Neuronal stem cell (in vitro differentiated cells): ENCODE measurements at regions not wholly inside any gene's neighbourhood (a gene's known extent, or its start where the extent isn't known, plus 50 kb on each side); places are given as distances from the start of the nearest gene placed in this dataset.

Source experiments
- DNase-seq: peaks from one replicate; pipeline ENCODE4 v3.0.0-alpha.2; 2013; ENCODE audit warnings: low spot score
- H2AFZ ChIP-seq: one replicate; pipeline ENCODE4 v1.6.1; 2013; ENCODE audit warnings: mild to moderate bottlenecking, low read length, inconsistent platforms
- H2AK5ac ChIP-seq: 2 replicates; pipeline ENCODE4 v1.6.1; 2013; ENCODE audit warnings: low read depth, mild to moderate bottlenecking, inconsistent platforms, low read length, moderate library complexity, mixed read lengths
- H2BK120ac ChIP-seq: 2 replicates; pipeline ENCODE4 v1.6.1; 2013; ENCODE audit warnings: low read depth, mild to moderate bottlenecking, inconsistent platforms, low read length, moderate library complexity, mixed read lengths
- H2BK12ac ChIP-seq: one replicate; pipeline ENCODE4 v1.6.1; 2013; ENCODE audit warnings: low read length, inconsistent platforms
- H2BK15ac ChIP-seq: 2 replicates; pipeline ENCODE4 v1.6.1; 2013; ENCODE audit warnings: mild to moderate bottlenecking, low read length, inconsistent platforms, mixed read lengths
- H2BK5ac ChIP-seq: one replicate; pipeline ENCODE4 v1.6.1; 2013; ENCODE audit warnings: inconsistent platforms, mild to moderate bottlenecking, low read length, moderate library complexity
- H3K14ac ChIP-seq: one replicate; pipeline ENCODE4 v1.6.1; 2013; ENCODE audit warnings: low read length, inconsistent platforms
- H3K18ac ChIP-seq: 2 replicates; pipeline ENCODE4 v1.6.1; 2013; ENCODE audit warnings: low read length, inconsistent platforms
- H3K23ac ChIP-seq: 2 replicates; pipeline ENCODE4 v1.6.1; 2013; ENCODE audit warnings: low read depth, mild to moderate bottlenecking, mixed read lengths, low read length, inconsistent platforms; ENCODE audit not compliant: poor library complexity
- H3K27ac ChIP-seq: replicated peaks from 3 replicates; pipeline ENCODE4 v1.5.1; 2013; ENCODE audit warnings: low read length, inconsistent platforms
- H3K27me3 ChIP-seq, 3 experiments: 2 replicates each; pipeline ENCODE4 v1.6.1; 2013; ENCODE audit warnings: low read length in 3 of 3, mild to moderate bottlenecking in 2 of 3, inconsistent platforms in 1 of 3, low read depth in 1 of 3, mixed read lengths in 1 of 3, moderate library complexity in 1 of 3; ENCODE audit not compliant: control insufficient read depth in 3 of 3, insufficient read depth in 3 of 3
- H3K36me3 ChIP-seq, 2 donors: replicated peaks in 1 of 2; 2 replicates each; pipeline ENCODE4 v1.6.1; 2013; ENCODE audit warnings: low read length in 2 of 2; ENCODE audit not compliant: control insufficient read depth in 2 of 2, insufficient read depth in 2 of 2
- H3K4ac ChIP-seq: 2 replicates; pipeline ENCODE4 v1.6.1; 2013; ENCODE audit warnings: inconsistent platforms, mild to moderate bottlenecking, low read length, moderate library complexity
- H3K4me1 ChIP-seq, 2 donors: 1 replicate in 1 of 2; 2 replicates in 1 of 2; pipeline ENCODE4 v1.6.1; 2013; ENCODE audit warnings: low read length in 2 of 2, low read depth in 1 of 2; ENCODE audit not compliant: control insufficient read depth in 2 of 2, insufficient read depth in 1 of 2
- H3K4me2 ChIP-seq: one replicate; pipeline ENCODE4 v1.6.1; 2013; ENCODE audit warnings: mild to moderate bottlenecking, low read length, inconsistent platforms; ENCODE audit not compliant: insufficient read depth, poor library complexity, severe bottlenecking
- H3K4me3 ChIP-seq, 2 donors: 2 replicates each; pipeline ENCODE4 v1.5.1; 2013; ENCODE audit warnings: low read length in 2 of 2, mild to moderate bottlenecking in 2 of 2, inconsistent platforms in 1 of 2, moderate library complexity in 1 of 2
- H3K79me1 ChIP-seq: one replicate; pipeline ENCODE4 v1.6.1; 2013; ENCODE audit warnings: low read depth, mild to moderate bottlenecking, inconsistent platforms, low read length, moderate library complexity
- H3K9ac ChIP-seq: one replicate; pipeline ENCODE4 v1.6.1; 2013; ENCODE audit warnings: mild to moderate bottlenecking, low read depth, low read length, inconsistent platforms; ENCODE audit not compliant: poor library complexity
- H3K9me3 ChIP-seq, 2 donors: replicated peaks in 1 of 2; 2 replicates each; pipeline versions ENCODE3 to v1.6.1; 2013; ENCODE audit warnings: low read length in 2 of 2, mild to moderate bottlenecking in 2 of 2, inconsistent platforms in 1 of 2, low read depth in 1 of 2, mixed read lengths in 1 of 2, moderate library complexity in 1 of 2; ENCODE audit not compliant: control insufficient read depth in 2 of 2, insufficient read depth in 1 of 2
- H4K8ac ChIP-seq: one replicate; pipeline ENCODE4 v1.6.1; 2013; ENCODE audit warnings: low read depth, mild to moderate bottlenecking, inconsistent platforms, low read length, moderate library complexity
- H4K91ac ChIP-seq: one replicate; pipeline ENCODE4 v1.6.1; 2013; ENCODE audit warnings: low read length, low read depth, mild to moderate bottlenecking, inconsistent platforms; ENCODE audit not compliant: poor library complexity
- WGBS, 2 donors: extraction: QIAGEN DNeasy Blood & Tissue Kit; methylation state at CpG; one replicate each; pipeline ENCODE4 v1.1.7; 2013; ENCODE audit warnings: missing lambda C conversion rate in 2 of 2, mixed read lengths in 1 of 2; ENCODE audit not compliant: insufficient read length in 2 of 2, insufficient replicate concordance in 1 of 2; ENCODE audit errors: extremely low coverage in 2 of 2; 5-methylcytosine and 5-hydroxymethylcytosine counted together

GRCh38 chr5:18048449-18048848 is 414.2 kb downstream of the TAF11L14 start:
- Histone ChIP-seq H3K36me3 (no peaks in the 10 kb centered on the region), H2BK15ac (no peak overlapping the region), H3K9ac (no peak overlapping the region), H3K27me3 (no peaks in the 10 kb centered on the region), H3K4me3 (no peak overlapping the region), H3K4ac (no peak overlapping the region), H3K79me1 (no peaks in the 10 kb centered on the region), H4K91ac (no peak overlapping the region), H3K18ac (no peak overlapping the region), H2BK12ac (no peak overlapping the region), H2AK5ac (no peak overlapping the region), H3K14ac (no peak overlapping the region), H3K27ac (no peak overlapping the region), H3K23ac (no peak overlapping the region), H2BK120ac (no peak overlapping the region), H4K8ac (no peak overlapping the region), H2AFZ (no peak overlapping the region), H3K4me2 (no peak overlapping the region), H2BK5ac (no peak overlapping the region), H3K9me3 (no peaks in the 10 kb centered on the region), H3K4me1 (no peaks in the 10 kb centered on the region)
- DNase-seq = no peak
- WGBS, 2 donors = no CpG with 5 or more reads among the region's 2 CpGs

DNA sequence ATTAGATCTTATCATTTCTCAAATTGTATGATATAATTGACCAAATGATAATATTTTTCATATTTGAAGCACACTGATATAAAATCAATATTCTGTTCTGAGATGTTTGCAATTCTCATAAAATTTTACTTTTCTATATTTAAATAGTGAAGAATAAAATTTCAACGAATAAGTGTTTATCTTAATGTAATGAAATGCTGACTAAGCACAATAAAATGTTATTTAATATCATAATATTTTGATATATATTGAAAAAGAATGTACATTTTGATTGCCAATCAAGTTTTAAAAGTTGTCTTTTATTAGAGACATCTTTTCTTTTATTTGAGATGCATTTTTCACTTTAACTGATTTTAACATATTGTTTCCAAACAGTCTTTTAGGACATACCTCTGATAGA is 416.1 kb downstream of the TAF11L14 start:
- Histone ChIP-seq H2BK120ac (no peak overlapping the region), H3K4me3 (no peak overlapping the region), H3K23ac (no peak overlapping the region), H4K8ac (no peak overlapping the region), H2BK12ac (no peak overlapping the region), H3K4ac (no peak overlapping the region), H3K27me3 (no peaks in the 10 kb centered on the region), H2BK15ac (no peak overlapping the region), H3K18ac (no peak overlapping the region), H4K91ac (no peak overlapping the region), H2AK5ac (no peak overlapping the region), H3K4me1 (no peaks in the 10 kb centered on the region), H2BK5ac (no peak overlapping the region), H3K9me3 (no peaks in the 10 kb centered on the region), H2AFZ (no peak overlapping the region), H3K27ac (no peak overlapping the region), H3K9ac (no peak overlapping the region), H3K79me1 (no peaks in the 10 kb centered on the region), H3K36me3 (no peaks in the 10 kb centered on the region), H3K14ac (no peak overlapping the region), H3K4me2 (no peak overlapping the region)
- no peak for DNase-seq
- no CpG with 5 or more reads among the region's 1 CpG for WGBS, 2 donors

DNA sequence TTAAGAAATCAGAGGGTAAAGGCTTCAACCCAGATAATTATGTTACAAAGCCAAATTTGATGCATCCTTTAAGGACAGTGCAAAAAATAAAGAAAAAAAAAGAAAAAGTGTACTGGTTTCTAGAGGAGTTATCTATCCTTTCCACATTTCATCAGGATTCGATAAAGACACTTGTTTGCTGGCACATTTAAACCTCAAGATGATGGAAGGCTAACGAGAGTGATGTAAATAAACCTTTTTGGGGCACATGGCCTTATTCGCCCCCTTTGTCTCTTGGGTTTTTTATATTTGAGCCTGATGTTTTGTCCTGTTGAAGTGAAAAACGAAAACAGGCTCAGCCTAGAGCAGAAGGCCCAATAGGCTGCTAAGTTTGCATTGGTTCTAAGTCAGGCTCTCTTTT is 416.5 kb downstream of the TAF11L14 start:
- WGBS, 2 donors = no CpG with 5 or more reads among the region's 4 CpGs
- no peaks in the 10 kb centered on the region for H3K9me3 ChIP-seq
- no peaks in the 10 kb centered on the region for H3K27me3 ChIP-seq
- no peak overlapping the region for H4K8ac ChIP-seq
- H3K9ac ChIP-seq = no peak overlapping the region
- no peak overlapping the region for H3K27ac ChIP-seq
- H3K4me2 ChIP-seq = no peak overlapping the region
- H3K23ac ChIP-seq = no peak overlapping the region
- no peaks in the 10 kb centered on the region for H3K36me3 ChIP-seq
- no peak overlapping the region for H2AK5ac ChIP-seq
- peak overlapping the region; percentile 43 for H2AFZ ChIP-seq
- no peak for DNase-seq
- H3K4ac ChIP-seq = no peak overlapping the region
- no peak overlapping the region for H2BK12ac ChIP-seq
- H3K14ac ChIP-seq = no peak overlapping the region
- no peak overlapping the region for H3K18ac ChIP-seq
- no peak overlapping the region for H4K91ac ChIP-seq
- no peak overlapping the region for H3K4me3 ChIP-seq
- no peak overlapping the region for H2BK120ac ChIP-seq
- no peaks in the 10 kb centered on the region for H3K79me1 ChIP-seq
- H3K4me1 ChIP-seq = no peaks in the 10 kb centered on the region
- H2BK15ac ChIP-seq = no peak overlapping the region
- H2BK5ac ChIP-seq = no peak overlapping the region

DNA sequence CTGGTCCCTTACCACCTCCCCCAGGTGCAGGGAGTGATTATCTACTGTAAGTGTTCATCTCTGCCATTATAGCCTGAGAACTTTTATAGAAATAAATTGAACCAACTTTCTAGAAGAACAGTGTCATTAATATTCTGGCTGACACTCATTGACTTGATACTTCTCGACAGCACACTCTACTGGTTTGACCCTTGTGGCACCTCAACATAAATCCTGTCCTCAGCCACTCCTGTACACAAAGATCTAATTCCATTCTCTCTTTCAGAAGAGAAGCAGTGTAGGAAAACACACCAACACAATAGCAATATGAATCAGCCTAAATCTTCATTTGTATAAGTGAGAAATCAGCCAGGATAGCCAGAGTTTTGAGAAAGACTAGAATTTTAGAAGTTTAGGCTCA is 417.7 kb downstream of the TAF11L14 start:
- Histone ChIP-seq H4K91ac (no peak overlapping the region), H3K4me2 (no peak overlapping the region), H3K4ac (no peak overlapping the region), H3K79me1 (no peaks in the 10 kb centered on the region), H3K14ac (no peak overlapping the region), H3K9me3 (no peaks in the 10 kb centered on the region), H2BK12ac (no peak overlapping the region), H2AFZ (no peak overlapping the region), H2AK5ac (no peak overlapping the region), H2BK120ac (no peak overlapping the region), H3K27ac (no peak overlapping the region), H3K27me3 (no peaks in the 10 kb centered on the region), H3K18ac (no peak overlapping the region), H3K4me1 (no peaks in the 10 kb centered on the region), H3K23ac (no peak overlapping the region), H2BK5ac (no peak overlapping the region), H3K4me3 (no peak overlapping the region), H4K8ac (no peak overlapping the region), H2BK15ac (no peak overlapping the region), H3K9ac (no peak overlapping the region), H3K36me3 (no peaks in the 10 kb centered on the region)
- DNase-seq = no peak
- WGBS, 2 donors = no CpG with 5 or more reads among the region's 1 CpG
